HL-60 (cell line): ENCODE measurements at regions not wholly inside any gene's neighbourhood (a gene's known extent, or its start where the extent isn't known, plus 50 kb on each side); places are given as distances from the start of the nearest gene placed in this dataset.
"Not testable (repeated sequence)": the region's sequence is repeated elsewhere in the genome, so short reads cannot be mapped to it uniquely, and the experiment has no call there.

ENCODE experiments used
- POLR2AphosphoS5 ChIP-seq: IDR thresholded peaks from 2 replicates; pipeline ENCODE4 v1.6.1; 2012; ENCODE audit warnings: low read depth
- SPI1 ChIP-seq: IDR thresholded peaks from 2 replicates; pipeline ENCODE4 v1.6.1; 2012; ENCODE audit warnings: low read depth, mild to moderate bottlenecking, borderline replicate concordance
- TF ChIP-seq, protein P1 (sequence below): IDR thresholded peaks from one replicate; pipeline ENCODE4 v1.5.1; 2011; ENCODE audit warnings: low read length, control low read depth, inconsistent platforms; ENCODE audit not compliant: insufficient read depth
- TF ChIP-seq, protein P2 (sequence below): IDR thresholded peaks from 2 replicates; pipeline ENCODE4 v1.6.1; 2012; ENCODE audit warnings: low read depth; ENCODE audit not compliant: insufficient replicate concordance

DNA sequence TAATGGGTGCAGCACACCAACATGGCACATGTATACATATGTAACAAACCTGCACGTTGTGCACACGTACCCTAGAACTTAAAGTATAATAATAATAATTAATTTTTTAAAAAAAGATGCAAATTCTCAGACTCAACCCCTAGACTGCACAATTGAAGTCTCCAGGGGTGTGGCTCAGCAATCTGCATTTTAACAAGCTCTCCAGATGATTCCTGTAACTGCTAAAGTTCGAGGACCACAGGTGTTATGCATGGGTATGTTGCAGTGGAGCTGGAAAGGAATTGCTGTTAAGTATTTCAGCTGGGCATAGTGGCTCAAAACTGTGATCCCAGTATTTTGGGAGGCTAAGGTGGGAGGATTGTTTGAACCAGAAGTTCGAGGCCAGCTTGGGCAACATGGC is 151.0 kb upstream of the PTPRG start:
- TF ChIP-seq, protein P1, sequence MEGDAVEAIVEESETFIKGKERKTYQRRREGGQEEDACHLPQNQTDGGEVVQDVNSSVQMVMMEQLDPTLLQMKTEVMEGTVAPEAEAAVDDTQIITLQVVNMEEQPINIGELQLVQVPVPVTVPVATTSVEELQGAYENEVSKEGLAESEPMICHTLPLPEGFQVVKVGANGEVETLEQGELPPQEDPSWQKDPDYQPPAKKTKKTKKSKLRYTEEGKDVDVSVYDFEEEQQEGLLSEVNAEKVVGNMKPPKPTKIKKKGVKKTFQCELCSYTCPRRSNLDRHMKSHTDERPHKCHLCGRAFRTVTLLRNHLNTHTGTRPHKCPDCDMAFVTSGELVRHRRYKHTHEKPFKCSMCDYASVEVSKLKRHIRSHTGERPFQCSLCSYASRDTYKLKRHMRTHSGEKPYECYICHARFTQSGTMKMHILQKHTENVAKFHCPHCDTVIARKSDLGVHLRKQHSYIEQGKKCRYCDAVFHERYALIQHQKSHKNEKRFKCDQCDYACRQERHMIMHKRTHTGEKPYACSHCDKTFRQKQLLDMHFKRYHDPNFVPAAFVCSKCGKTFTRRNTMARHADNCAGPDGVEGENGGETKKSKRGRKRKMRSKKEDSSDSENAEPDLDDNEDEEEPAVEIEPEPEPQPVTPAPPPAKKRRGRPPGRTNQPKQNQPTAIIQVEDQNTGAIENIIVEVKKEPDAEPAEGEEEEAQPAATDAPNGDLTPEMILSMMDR = not testable (repeated sequence)
- TF ChIP-seq, protein P2, sequence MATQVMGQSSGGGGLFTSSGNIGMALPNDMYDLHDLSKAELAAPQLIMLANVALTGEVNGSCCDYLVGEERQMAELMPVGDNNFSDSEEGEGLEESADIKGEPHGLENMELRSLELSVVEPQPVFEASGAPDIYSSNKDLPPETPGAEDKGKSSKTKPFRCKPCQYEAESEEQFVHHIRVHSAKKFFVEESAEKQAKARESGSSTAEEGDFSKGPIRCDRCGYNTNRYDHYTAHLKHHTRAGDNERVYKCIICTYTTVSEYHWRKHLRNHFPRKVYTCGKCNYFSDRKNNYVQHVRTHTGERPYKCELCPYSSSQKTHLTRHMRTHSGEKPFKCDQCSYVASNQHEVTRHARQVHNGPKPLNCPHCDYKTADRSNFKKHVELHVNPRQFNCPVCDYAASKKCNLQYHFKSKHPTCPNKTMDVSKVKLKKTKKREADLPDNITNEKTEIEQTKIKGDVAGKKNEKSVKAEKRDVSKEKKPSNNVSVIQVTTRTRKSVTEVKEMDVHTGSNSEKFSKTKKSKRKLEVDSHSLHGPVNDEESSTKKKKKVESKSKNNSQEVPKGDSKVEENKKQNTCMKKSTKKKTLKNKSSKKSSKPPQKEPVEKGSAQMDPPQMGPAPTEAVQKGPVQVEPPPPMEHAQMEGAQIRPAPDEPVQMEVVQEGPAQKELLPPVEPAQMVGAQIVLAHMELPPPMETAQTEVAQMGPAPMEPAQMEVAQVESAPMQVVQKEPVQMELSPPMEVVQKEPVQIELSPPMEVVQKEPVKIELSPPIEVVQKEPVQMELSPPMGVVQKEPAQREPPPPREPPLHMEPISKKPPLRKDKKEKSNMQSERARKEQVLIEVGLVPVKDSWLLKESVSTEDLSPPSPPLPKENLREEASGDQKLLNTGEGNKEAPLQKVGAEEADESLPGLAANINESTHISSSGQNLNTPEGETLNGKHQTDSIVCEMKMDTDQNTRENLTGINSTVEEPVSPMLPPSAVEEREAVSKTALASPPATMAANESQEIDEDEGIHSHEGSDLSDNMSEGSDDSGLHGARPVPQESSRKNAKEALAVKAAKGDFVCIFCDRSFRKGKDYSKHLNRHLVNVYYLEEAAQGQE = not testable (repeated sequence)
- TF ChIP-seq POLR2AphosphoS5, SPI1: not testable (repeated sequence)
